Lung (tissue), 11 donors: ENCODE measurements at regions not wholly inside any gene's neighbourhood (a gene's known extent, or its start where the extent isn't known, plus 50 kb on each side); places are given as distances from the start of the nearest gene placed in this dataset.
A peak's percentile ranks its signal among the peaks of the same experiment; 100 is the strongest.

Source experiments
- ATAC-seq: fragments of 200-7000 bp; cut with Tn5 transposase; one replicate; pipeline ENCODE4 v1.9.1; 2020; ENCODE audit warnings: moderate number of reproducible peaks; ENCODE audit not compliant: insufficient read depth, low FRiP score
- DNase-seq, 3 donors: peaks; one replicate each; pipeline ENCODE4 v3.0.0-alpha.2; 2013 to 2017
- H3K27ac ChIP-seq, 2 donors: one replicate each; pipeline ENCODE4 v1.5.1; 2013; ENCODE audit warnings: mild to moderate bottlenecking in 2 of 2, moderate library complexity in 2 of 2, control low read depth in 1 of 2, inconsistent platforms in 1 of 2, low read depth in 1 of 2, low read length in 1 of 2
- H3K27me3 ChIP-seq, 3 donors: one replicate each; pipeline ENCODE4 v1.5.1; 2013; ENCODE audit warnings: low read length in 2 of 3; ENCODE audit not compliant: control insufficient read depth in 3 of 3, insufficient read depth in 3 of 3
- H3K36me3 ChIP-seq, 4 donors: one replicate each; pipeline ENCODE4 v1.5.1; 2013; ENCODE audit warnings: low read length in 4 of 4, mild to moderate bottlenecking in 1 of 4, moderate library complexity in 1 of 4; ENCODE audit not compliant: control insufficient read depth in 4 of 4, insufficient read depth in 4 of 4
- H3K4me1 ChIP-seq, 5 donors: one replicate each; pipeline ENCODE4 v1.5.1; 2013; ENCODE audit warnings: low read length in 5 of 5, mild to moderate bottlenecking in 2 of 5, moderate library complexity in 1 of 5; ENCODE audit not compliant: control insufficient read depth in 5 of 5, insufficient read depth in 5 of 5
- H3K4me3 ChIP-seq: one replicate; pipeline ENCODE4 v1.5.1; 2013; ENCODE audit warnings: mild to moderate bottlenecking, control low read depth, moderate library complexity
- H3K9ac ChIP-seq, 2 donors: one replicate each; pipeline ENCODE4 v1.5.1; 2013; ENCODE audit warnings: low read length in 2 of 2, control low read depth in 1 of 2; ENCODE audit not compliant: insufficient read depth in 1 of 2
- H3K9me3 ChIP-seq, 4 donors: one replicate each; pipeline ENCODE4 v1.5.1; 2013; ENCODE audit warnings: low read length in 3 of 4, mild to moderate bottlenecking in 1 of 4, moderate library complexity in 1 of 4; ENCODE audit not compliant: control insufficient read depth in 4 of 4, insufficient read depth in 3 of 4
- CTCF ChIP-seq: IDR thresholded peaks from 2 replicates; pipeline ENCODE4 v1.5.1; 2012; ENCODE audit warnings: mild to moderate bottlenecking; ENCODE audit errors: control extremely low read depth, extremely low read depth
- WGBS, 2 donors: extraction: QIAGEN DNeasy Blood & Tissue Kit; methylation state at CpG; one replicate each; pipeline ENCODE4 v1.1.7; 2013; 5-methylcytosine and 5-hydroxymethylcytosine counted together
- donor health status: control.
- donor health status: control.
- donor health status: Bipolar disorder and iron deficiency.
- donor health status: healthy.
- donor health status: DM: yes; HTN: yes; CAD: no.

GRCh38 chr10:31705136-31705535 is 223.5 kb downstream of the ARHGAP12 start:
- TF ChIP-seq CTCF = no peak
- H3K9ac ChIP-seq = no peak overlapping the region
- H3K4me1 ChIP-seq = peaks cover 0 to 47% (median 20%) of the 10 kb centered on the region in 5 donors
- no peak overlapping the region for H3K4me3 ChIP-seq
- H3K27ac ChIP-seq = peak overlapping the region in 1 of 2 donors; percentile 20
- peaks cover 0 to 6% (median 2%) of the 10 kb centered on the region in 4 donors for H3K9me3 ChIP-seq
- WGBS, 2 donors = 41 to 44% methylated on average over 3 of the region's 3 CpGs
- ATAC-seq = no peak
- H3K36me3 ChIP-seq = no peaks in the 10 kb centered on the region
- no peak for DNase-seq
- H3K27me3 ChIP-seq = no peaks in the 10 kb centered on the region

- no peaks in the 10 kb centered on the region for H3K36me3 ChIP-seq
- 71 to 81% methylated on average over 1 of the region's 1 CpG for WGBS, 2 donors
- no peak overlapping the region for H3K27ac ChIP-seq
These were observed 224.4 kb downstream of the ARHGAP12 start for GRCh38 chr10:31704195-31704594.

GRCh38 chr10:31702954-31703353 is 225.7 kb downstream of the ARHGAP12 start:
- DNase-seq (no peak), ATAC-seq (no peak)
- Histone ChIP-seq H3K27me3 (no peaks in the 10 kb centered on the region), H3K36me3 (no peaks in the 10 kb centered on the region), H3K9me3 (peaks cover 0 to 6% (median 2%) of the 10 kb centered on the region in 4 donors), H3K4me1 (peaks cover 7 to 56% (median 36%) of the 10 kb centered on the region in 5 donors), H3K27ac (no peak overlapping the region), H3K4me3 (no peak overlapping the region), H3K9ac (no peak overlapping the region)
- WGBS, 2 donors = 83 to 88% methylated on average over 4 of the region's 4 CpGs
- TF ChIP-seq CTCF = no peak

More at GRCh38 chr10:31704195-31704594, 224.4 kb downstream of the ARHGAP12 start:
- ATAC-seq = no peak
- DNase-seq = no peak
- H3K9ac ChIP-seq = no peak overlapping the region
- H3K9me3 ChIP-seq = peaks cover 0 to 6% (median 2%) of the 10 kb centered on the region in 4 donors
- H3K4me1 ChIP-seq = peaks cover 7 to 57% (median 30%) of the 10 kb centered on the region in 5 donors
- H3K4me3 ChIP-seq = no peak overlapping the region
- TF ChIP-seq CTCF = no peak
- no peaks in the 10 kb centered on the region for H3K27me3 ChIP-seq

- Histone ChIP-seq H3K4me3 (no peak overlapping the region), H3K4me1 (peaks cover 7 to 55% (median 34%) of the 10 kb centered on the region in 5 donors), H3K27ac (peak overlapping the region in 1 of 2 donors; percentile 77), H3K9ac (no peak overlapping the region), H3K36me3 (no peaks in the 10 kb centered on the region), H3K27me3 (no peaks in the 10 kb centered on the region), H3K9me3 (peaks cover 0 to 6% (median 2%) of the 10 kb centered on the region in 4 donors)
- ATAC-seq (no peak), DNase-seq (no peak)
- TF ChIP-seq CTCF = no peak
- WGBS, 2 donors = 58 to 70% methylated on average over 2 of the region's 2 CpGs
These were observed 226.6 kb downstream of the ARHGAP12 start for GRCh38 chr10:31702005-31702404.
